ENCODE measurements at regions not wholly inside any gene's neighbourhood (a gene's known extent, or its start where the extent isn't known, plus 50 kb on each side); places are given as distances from the start of the nearest gene placed in this dataset.

DNA sequence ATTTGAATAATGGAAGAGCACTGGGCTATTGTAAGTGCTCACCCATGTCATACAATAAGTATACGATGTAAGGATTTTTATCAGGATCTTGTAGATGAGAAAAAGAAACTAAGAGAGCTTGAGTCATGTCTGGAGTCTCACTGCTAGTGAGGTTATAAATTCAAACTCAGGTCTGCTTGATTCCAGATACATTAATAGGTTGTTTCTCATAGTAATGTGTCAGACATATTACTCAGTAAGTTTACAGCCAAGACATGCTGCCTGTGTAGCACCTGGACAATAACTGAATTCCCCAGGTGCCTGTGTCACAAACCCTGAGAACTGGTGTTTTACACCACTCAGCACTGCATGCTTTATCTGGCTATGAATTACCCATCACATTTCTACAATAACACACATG lies 216.9 kb upstream of the LRP1B start:
- Mint-ChIP-seq H3K4me1 (no peaks in the 10 kb centered on the region), H3K4me3 (no peak overlapping the region), H3K9me3 (peaks cover 0 to 2% (median 0%) of the 10 kb centered on the region in 7 donors), H3K27me3 (ENCODE audit: low read depth in 3 of 3) (no peaks in the 10 kb centered on the region), H3K36me3 (no peaks in the 10 kb centered on the region), H3K27ac (no peak overlapping the region)
- Histone ChIP-seq H3K79me2 (ENCODE audit: insufficient read depth, low read length) (no peaks in the 10 kb centered on the region), H3K36me3 (replicated peaks in 1 of 2; ENCODE audit: control insufficient read depth in 1 of 2, insufficient read depth in 2 of 2, low read length in 2 of 2) (no peaks in the 10 kb centered on the region), H4K20me1 (ENCODE audit: insufficient read depth, low read length) (no peaks in the 10 kb centered on the region), H3K27me3 (ENCODE audit: control insufficient read depth in 2 of 2, insufficient read depth in 2 of 2, low read length in 2 of 2) (no peaks in the 10 kb centered on the region), H3K27ac (ENCODE audit: low read depth in 1 of 2, low read length in 2 of 2) (no peak overlapping the region), H3K4me2 (replicated peaks; ENCODE audit: extremely low read depth, low read length, poor library complexity, severe bottlenecking) (no peak overlapping the region), H2AFZ (ENCODE audit: insufficient read depth, low read depth, low read length, poor library complexity, severe bottlenecking) (no peak overlapping the region), H3K9me3 (replicated peaks in 1 of 2; ENCODE audit: control insufficient read depth in 1 of 2, insufficient read depth in 1 of 2, low read length in 2 of 2) (peaks cover 0 to 3% of the 10 kb centered on the region in 2 donors), H3K9ac (ENCODE audit: insufficient read depth, low read length, poor library complexity, severe bottlenecking) (no peak overlapping the region), H3K4me1 (ENCODE audit: control insufficient read depth in 1 of 2, insufficient read depth in 2 of 2, low read length in 2 of 2) (no peaks in the 10 kb centered on the region), H3K4me3 (replicated peaks in 1 of 3; ENCODE audit: low read depth in 2 of 3, low read length in 3 of 3) (no peak overlapping the region)
- intact Hi-C loops (cut with micrococcal nuclease) = no loop called here
- no CpG with 5 or more reads among the region's 1 CpG for WGBS (ENCODE audit: insufficient coverage)
- TF ChIP-seq, protein P1, sequence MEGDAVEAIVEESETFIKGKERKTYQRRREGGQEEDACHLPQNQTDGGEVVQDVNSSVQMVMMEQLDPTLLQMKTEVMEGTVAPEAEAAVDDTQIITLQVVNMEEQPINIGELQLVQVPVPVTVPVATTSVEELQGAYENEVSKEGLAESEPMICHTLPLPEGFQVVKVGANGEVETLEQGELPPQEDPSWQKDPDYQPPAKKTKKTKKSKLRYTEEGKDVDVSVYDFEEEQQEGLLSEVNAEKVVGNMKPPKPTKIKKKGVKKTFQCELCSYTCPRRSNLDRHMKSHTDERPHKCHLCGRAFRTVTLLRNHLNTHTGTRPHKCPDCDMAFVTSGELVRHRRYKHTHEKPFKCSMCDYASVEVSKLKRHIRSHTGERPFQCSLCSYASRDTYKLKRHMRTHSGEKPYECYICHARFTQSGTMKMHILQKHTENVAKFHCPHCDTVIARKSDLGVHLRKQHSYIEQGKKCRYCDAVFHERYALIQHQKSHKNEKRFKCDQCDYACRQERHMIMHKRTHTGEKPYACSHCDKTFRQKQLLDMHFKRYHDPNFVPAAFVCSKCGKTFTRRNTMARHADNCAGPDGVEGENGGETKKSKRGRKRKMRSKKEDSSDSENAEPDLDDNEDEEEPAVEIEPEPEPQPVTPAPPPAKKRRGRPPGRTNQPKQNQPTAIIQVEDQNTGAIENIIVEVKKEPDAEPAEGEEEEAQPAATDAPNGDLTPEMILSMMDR (IDR thresholded peaks at IDR 0.05) = no peak
- no peak for DNase-seq

- H3K4me1 Mint-ChIP-seq = no peaks in the 10 kb centered on the region
- no peaks in the 10 kb centered on the region for H3K36me3 Mint-ChIP-seq
- no peaks in the 10 kb centered on the region for H3K4me1 ChIP-seq (ENCODE audit: control insufficient read depth in 1 of 2, insufficient read depth in 2 of 2, low read length in 2 of 2)
- H3K4me3 Mint-ChIP-seq = no peak overlapping the region
- H3K27me3 ChIP-seq (ENCODE audit: control insufficient read depth in 2 of 2, insufficient read depth in 2 of 2, low read length in 2 of 2) = no peaks in the 10 kb centered on the region
- H3K9me3 ChIP-seq (replicated peaks in 1 of 2; ENCODE audit: control insufficient read depth in 1 of 2, insufficient read depth in 1 of 2, low read length in 2 of 2) = peaks cover 0 to 2% of the 10 kb centered on the region in 2 donors
- H2AFZ ChIP-seq (ENCODE audit: insufficient read depth, low read depth, low read length, poor library complexity, severe bottlenecking) = no peak overlapping the region
- TF ChIP-seq, protein P1 (IDR thresholded peaks at IDR 0.05) = no peak
- H3K9ac ChIP-seq (ENCODE audit: insufficient read depth, low read length, poor library complexity, severe bottlenecking) = no peak overlapping the region
- H3K27ac ChIP-seq (ENCODE audit: low read depth in 1 of 2, low read length in 2 of 2) = no peak overlapping the region
- intact Hi-C loops (cut with micrococcal nuclease) = no loop called here
- no peak overlapping the region for H3K4me3 ChIP-seq (replicated peaks in 1 of 3; ENCODE audit: low read depth in 2 of 3, low read length in 3 of 3)
- no peak for DNase-seq
- H3K36me3 ChIP-seq (replicated peaks in 1 of 2; ENCODE audit: control insufficient read depth in 1 of 2, insufficient read depth in 2 of 2, low read length in 2 of 2) = no peaks in the 10 kb centered on the region
- H3K4me2 ChIP-seq (replicated peaks; ENCODE audit: extremely low read depth, low read length, poor library complexity, severe bottlenecking) = no peak overlapping the region
- H3K27ac Mint-ChIP-seq = no peak overlapping the region
- no peaks in the 10 kb centered on the region for H4K20me1 ChIP-seq (ENCODE audit: insufficient read depth, low read length)
- no peaks in the 10 kb centered on the region for H3K79me2 ChIP-seq (ENCODE audit: insufficient read depth, low read length)
- H3K27me3 Mint-ChIP-seq (ENCODE audit: low read depth in 3 of 3) = no peaks in the 10 kb centered on the region
- H3K9me3 Mint-ChIP-seq = peaks cover 0 to 4% (median 0%) of the 10 kb centered on the region in 7 donors
Observed at GRCh38 chr2:142339261-142339660, 208.4 kb upstream of the LRP1B start.
